ENCODE measurements at regions not wholly inside any gene's neighbourhood (a gene's known extent, or its start where the extent isn't known, plus 50 kb on each side); places are given as distances from the start of the nearest gene placed in this dataset.

- 69 to 86% (median 73%) methylated on average over 2 of the region's 2 CpGs for WGBS, 5 donors
- no peaks in the 10 kb centered on the region for H3K27me3 ChIP-seq
- TF ChIP-seq POLR2AphosphoS5 (IDR thresholded peaks at IDR 0.05): no peak
- TF ChIP-seq CTCF (IDR thresholded peaks at IDR 0.05): peak in 3 of 7 experiments; percentile 12 to 25 (median 14)
- H3K4me1 ChIP-seq: peaks cover 7 to 37% (median 26%) of the 10 kb centered on the region in 4 donors
- intact Hi-C loops (cut with DNase I; ENCODE audit: low total_unique reads): no loop called here
- DNase-seq: peak in 1 of 2 donors; percentile 36
- no peak overlapping the region for H3K4me3 ChIP-seq
- no peaks in the 10 kb centered on the region for H3K36me3 ChIP-seq
- peak overlapping the region in 4 of 5 donors; percentile 14 to 84 (median 26) for H3K27ac ChIP-seq
- H3K9me3 ChIP-seq: no peaks in the 10 kb centered on the region
Measured at GRCh38 chr3:124246949-124247348, 255.0 kb upstream of the ROPN1 start.

GRCh38 chr3:124248471-124249028 is 256.6 kb upstream of the ROPN1 start:
- peaks cover 7 to 37% (median 26%) of the 10 kb centered on the region in 4 donors for H3K4me1 ChIP-seq
- no peaks in the 10 kb centered on the region for H3K9me3 ChIP-seq
- TF ChIP-seq EP300 (IDR thresholded peaks at IDR 0.05) (peak; percentile 81), CTCF (IDR thresholded peaks at IDR 0.05) (no peak), POLR2AphosphoS5 (IDR thresholded peaks at IDR 0.05) (peak; percentile 34 to 77 (median 43))
- no peaks in the 10 kb centered on the region for H3K27me3 ChIP-seq
- intact Hi-C loops (cut with DNase I; ENCODE audit: low total_unique reads): no loop called here
- H3K4me3 ChIP-seq: no peak overlapping the region
- 33 to 45% (median 37%) methylated on average over 4 of the region's 4 CpGs for WGBS, 5 donors
- no peaks in the 10 kb centered on the region for H3K36me3 ChIP-seq
- peak; percentile 27 to 42 for DNase-seq
- H3K27ac ChIP-seq: peak overlapping the region; percentile 9 to 87 (median 84)

GRCh38 chr3:124249038-124249437 is 257.1 kb upstream of the ROPN1 start:
- Histone ChIP-seq H3K27me3 (no peaks in the 10 kb centered on the region), H3K27ac (peak overlapping the region in 4 of 5 donors; percentile 77 to 87 (median 84)), H3K4me3 (no peak overlapping the region), H3K9me3 (no peaks in the 10 kb centered on the region), H3K36me3 (no peaks in the 10 kb centered on the region), H3K4me1 (peaks cover 7 to 37% (median 26%) of the 10 kb centered on the region in 4 donors)
- TF ChIP-seq POLR2AphosphoS5 (IDR thresholded peaks at IDR 0.05) (no peak), CTCF (IDR thresholded peaks at IDR 0.05) (no peak), POLR2A (IDR thresholded peaks at IDR 0.05) (no peak)
- intact Hi-C loops (cut with DNase I; ENCODE audit: low total_unique reads): no loop called here
- 76 to 95% (median 83%) methylated on average over 1 of the region's 1 CpG for WGBS, 5 donors
- no peak for DNase-seq

- intact Hi-C loops (cut with DNase I; ENCODE audit: low total_unique reads): no loop called here
- DNase-seq: peak in 1 of 2 donors; percentile 49
- 64 to 79% (median 77%) methylated on average over 3 of the region's 3 CpGs for WGBS, 5 donors
- H3K36me3 ChIP-seq: no peaks in the 10 kb centered on the region
- no peak overlapping the region for H3K4me3 ChIP-seq
- H3K27me3 ChIP-seq: no peaks in the 10 kb centered on the region
- H3K4me1 ChIP-seq: peaks cover 7 to 37% (median 26%) of the 10 kb centered on the region in 4 donors
- peak overlapping the region in 4 of 5 donors; percentile 77 to 87 (median 84) for H3K27ac ChIP-seq
- TF ChIP-seq EP300 (IDR thresholded peaks at IDR 0.05) (no peak), CTCF (IDR thresholded peaks at IDR 0.05) (no peak), POLR2AphosphoS5 (IDR thresholded peaks at IDR 0.05) (no peak), POLR2A (IDR thresholded peaks at IDR 0.05) (no peak)
- H3K9me3 ChIP-seq: no peaks in the 10 kb centered on the region
Measured at GRCh38 chr3:124250053-124250452, 258.1 kb upstream of the ROPN1 start.

Data from stomach (tissue), 8 donors.